GM19395 (cell line): ENCODE measurements at regions not wholly inside any gene's neighbourhood (a gene's known extent, or its start where the extent isn't known, plus 50 kb on each side); places are given as distances from the start of the nearest gene placed in this dataset.
"Not testable (repeated sequence)": the region's sequence is repeated elsewhere in the genome, so short reads cannot be mapped to it uniquely, and the experiment has no call there.

Experiments used
- ATAC-seq: cut with Tn5 transposase; IDR thresholded peaks from one replicate; pipeline ENCODE4 v1.9.1; 2021; ENCODE audit warnings: mild to moderate bottlenecking, moderate library complexity; ENCODE audit not compliant: unreplicated experiment

- ATAC-seq = no peak
Measured at GRCh38 chr1:96559181-96559580, 162.4 kb upstream of the PTBP2 start.

DNA sequence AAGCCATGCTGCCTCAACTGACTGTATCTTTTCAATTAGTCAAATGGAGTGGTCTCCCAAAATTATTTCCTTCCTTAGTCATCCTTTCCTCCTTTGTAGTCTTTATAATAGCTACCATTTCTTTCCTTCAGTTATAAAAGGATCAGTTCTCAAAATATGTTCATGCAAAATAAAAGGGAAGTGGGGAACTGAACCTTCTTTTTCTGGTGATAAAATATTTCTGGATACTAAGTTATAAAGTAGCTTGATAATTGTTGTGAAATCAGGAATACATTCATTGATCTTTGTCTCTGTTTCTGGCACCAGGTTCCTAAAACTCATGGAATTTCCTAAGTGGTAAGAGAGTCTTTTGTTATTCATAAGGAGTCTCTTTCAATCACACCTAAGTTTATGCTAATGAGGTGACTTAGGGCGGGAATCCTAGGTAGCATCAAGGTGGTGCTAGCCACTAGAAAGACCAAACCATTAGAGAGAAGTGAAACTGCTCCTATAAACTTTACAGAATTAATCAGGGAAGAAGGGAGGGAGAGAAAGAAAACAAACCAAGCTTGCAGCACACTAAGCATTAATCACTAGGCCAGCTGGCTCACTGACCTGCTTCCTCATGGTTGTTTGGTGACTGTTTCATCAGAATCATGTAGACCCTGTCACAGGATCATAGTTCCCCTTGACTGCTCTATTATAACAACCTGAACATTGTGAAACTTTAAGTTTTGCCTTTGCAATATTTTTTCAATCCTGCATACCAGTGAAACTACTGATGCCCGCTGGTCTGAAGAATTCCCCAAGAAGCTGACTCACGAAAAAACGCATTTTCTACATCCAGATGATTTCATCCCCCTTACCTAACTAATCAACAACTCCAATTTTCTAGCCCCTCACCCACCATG is 161.6 kb upstream of the PTBP2 start:
- ATAC-seq = no peak

DNA sequence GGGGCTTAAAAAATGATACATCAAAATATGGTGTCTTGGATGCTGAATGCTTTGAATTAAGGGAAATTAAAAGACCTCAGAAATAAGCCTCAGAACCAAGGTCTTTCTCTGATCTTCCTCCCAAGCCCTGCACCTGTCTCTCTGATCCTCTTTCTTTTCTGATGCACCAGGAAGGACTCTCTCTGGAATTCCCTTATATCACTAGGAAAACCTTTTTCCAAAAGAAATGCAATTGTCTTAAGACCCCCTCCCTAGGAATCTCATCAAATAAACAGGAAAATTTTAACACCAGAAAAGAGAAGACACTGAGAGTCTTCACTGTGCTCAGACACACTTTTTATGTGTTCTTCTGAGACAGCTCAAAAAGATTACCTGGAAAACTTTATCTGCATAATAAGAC is 159.5 kb upstream of the PTBP2 start:
- no peak for ATAC-seq

DNA sequence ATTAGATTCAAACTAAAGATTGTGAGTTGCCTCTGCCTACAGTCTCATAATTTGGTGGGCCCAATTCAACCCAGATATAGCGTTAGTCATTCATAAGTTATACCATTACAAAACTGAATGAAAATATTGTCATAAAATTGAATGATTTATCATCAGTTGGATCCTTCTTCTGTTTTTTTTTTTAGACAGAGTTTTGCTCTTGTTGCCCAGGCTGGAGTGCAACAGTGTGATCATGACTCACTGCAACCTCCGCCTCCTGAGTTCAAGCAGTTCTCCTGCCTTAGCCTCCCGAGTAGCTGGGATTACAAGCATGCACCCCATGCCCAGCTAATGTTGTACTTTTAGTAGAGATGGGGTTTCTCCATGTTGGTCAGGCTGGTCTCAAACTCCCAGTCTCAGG is 157.2 kb upstream of the PTBP2 start:
- not testable (repeated sequence) for ATAC-seq

- no peak for ATAC-seq
Measured at GRCh38 chr1:96565546-96565945, 156.0 kb upstream of the PTBP2 start.

GRCh38 chr1:96568639-96569038 is 152.9 kb upstream of the PTBP2 start:
- no peak for ATAC-seq

DNA sequence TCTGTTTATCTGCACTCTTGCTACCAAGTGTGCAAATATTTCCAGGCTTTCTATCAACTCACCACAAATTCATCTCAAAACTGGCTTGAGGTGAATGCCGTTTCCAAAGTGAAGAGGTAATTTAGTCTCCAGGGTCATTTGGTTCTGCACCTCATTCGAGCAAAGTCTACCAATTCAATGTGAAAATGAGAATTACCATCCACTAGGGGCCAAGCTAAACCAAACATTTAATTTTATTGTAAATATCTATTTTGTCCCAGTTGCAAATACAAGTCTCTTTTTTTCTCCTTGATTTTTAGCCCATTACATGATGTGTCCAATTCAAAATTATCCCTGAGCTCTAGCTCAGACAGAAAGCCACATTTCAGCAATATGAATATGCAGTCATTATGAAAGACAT is 152.3 kb upstream of the PTBP2 start:
- no peak for ATAC-seq

DNA sequence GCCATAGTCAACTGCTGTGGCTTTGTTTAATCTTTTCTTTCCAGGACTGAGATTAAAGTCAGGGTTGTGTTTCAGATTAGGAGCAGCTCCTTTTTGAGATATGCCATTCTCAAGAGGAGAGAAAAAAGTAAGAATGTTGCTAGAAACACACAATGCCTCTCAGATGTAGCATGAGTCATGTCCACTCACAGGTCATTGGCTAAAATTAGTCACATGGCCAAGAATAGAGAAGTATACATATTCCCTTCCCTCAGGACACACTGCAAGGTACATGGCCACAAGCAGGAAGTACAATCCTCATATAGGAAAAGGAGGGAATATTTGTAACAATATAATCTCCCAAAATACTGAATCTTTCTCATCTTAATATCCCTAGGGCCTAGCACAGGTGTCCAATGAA is 141.9 kb upstream of the PTBP2 start:
- ATAC-seq = no peak

GRCh38 chr1:96580920-96581319 is 140.7 kb upstream of the PTBP2 start:
- ATAC-seq = no peak

DNA sequence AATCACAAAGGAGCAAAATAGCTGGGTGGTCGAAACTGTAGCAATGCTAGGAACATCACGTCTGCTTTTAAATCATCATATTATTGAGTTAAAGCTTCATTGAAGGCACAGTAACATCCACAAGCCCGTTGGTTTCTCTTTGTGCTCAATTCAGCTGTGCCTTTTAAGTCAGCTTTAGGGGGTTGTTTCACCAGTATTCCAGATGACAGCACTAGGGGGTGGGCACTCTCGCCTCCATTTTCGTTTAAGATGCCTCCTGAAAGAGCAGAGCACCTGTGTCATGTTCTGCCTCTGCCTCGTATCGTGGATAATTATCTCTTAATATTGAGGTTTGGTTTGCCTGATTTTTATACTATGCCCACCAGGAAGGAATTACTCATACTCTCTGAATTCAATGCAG is 139.8 kb upstream of the PTBP2 start:
- ATAC-seq = no peak

DNA sequence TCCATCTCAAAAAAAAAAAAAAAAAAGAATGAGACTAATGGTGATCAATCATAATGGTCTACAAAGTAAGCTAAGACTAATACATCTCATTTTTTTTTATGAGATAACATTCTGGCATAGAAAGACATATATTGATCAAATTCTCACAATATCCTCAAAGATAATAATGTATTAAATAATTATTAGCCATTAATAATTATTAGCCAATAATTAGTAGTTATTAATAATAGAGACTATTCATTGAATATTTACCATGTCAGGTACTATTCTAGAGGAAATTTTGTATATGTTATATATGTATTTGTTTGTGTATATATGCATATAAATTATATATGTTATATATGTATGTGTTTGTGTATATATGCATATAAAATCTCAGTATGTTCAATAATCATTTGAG is 137.7 kb upstream of the PTBP2 start:
- no peak for ATAC-seq

DNA sequence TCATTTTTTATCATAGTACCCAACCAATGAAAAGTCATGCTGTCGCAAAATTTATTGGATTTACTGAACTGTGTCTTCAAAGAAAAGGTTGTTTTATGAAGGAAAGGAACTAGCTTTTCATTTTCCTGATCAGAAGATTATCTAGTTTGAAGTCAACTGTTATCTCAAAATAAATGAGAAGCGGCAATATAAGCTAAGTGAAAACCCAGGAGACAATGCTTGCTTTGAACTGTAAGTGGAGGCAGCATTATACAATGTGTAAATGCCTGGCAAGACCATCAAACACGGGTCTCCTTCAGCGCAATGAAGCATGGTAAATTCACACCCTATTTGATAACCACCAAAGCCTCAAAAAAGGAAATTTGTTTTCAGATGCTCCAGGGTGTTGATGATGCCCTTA is 134.4 kb upstream of the PTBP2 start:
- no peak for ATAC-seq

- ATAC-seq = no peak
Measured at GRCh38 chr1:96588416-96588995, 133.1 kb upstream of the PTBP2 start.

DNA sequence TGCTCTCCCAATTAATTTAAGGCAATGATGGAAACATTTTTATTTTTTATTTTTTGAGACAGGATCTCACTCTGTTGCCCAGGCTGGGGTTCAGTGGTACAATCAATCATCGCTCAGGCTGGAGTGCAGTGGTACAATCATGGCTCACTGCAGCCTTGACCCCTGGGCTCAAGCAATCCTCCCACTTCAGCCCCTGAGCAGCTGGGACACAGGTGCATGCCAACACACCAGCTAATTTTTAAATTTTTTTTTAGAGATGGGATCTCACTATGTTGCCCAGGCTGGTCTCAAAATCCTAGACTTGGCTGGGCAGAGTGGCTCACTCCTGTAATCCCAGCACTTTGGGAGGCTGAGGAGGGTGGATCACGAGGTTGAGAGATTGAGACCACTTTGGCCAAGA is 126.1 kb upstream of the PTBP2 start:
- not testable (repeated sequence) for ATAC-seq

GRCh38 chr1:96596226-96596922 is 125.2 kb upstream of the PTBP2 start:
- ATAC-seq = peak; percentile 78

DNA sequence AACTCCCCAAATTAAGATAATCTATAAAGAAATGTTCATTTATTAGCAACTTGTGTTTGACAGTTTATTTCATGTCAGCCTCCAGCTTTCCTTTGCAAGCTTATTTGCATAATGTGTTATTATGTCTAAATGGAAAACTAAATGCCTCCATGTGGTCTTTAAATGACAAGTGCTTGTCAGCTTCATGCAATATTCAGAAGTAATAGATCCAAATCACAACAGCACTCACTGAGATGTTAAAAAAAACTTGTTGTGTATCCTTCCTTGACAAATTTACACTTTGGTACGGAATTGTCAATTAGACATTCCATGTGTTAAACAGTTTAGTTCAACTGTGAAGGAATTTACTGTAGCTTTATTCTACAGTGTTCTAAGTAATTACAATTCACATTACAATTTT is 124.4 kb upstream of the PTBP2 start:
- no peak for ATAC-seq

- no peak for ATAC-seq
Measured at GRCh38 chr1:96598416-96599168, 123.0 kb upstream of the PTBP2 start.

DNA sequence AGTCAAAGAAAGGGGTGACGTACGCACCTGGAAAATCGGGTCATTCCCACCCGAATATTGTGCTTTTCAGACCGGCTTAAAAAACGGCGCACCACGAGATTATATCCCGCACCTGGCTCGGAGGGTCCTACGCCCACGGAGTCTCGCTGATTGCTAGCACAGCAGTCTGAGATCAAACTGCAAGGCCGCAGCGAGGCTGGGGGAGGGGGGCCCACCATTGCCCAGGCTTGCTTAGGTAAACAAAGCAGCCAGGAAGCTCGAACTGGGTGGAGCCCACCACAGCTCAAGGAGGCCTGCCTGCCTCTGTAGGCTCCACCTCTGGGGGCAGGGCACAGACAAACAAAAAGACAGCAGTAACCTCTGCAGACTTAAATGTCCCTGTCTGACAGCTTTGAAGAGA is 117.0 kb upstream of the PTBP2 start:
- ATAC-seq = not testable (repeated sequence)

- not testable (repeated sequence) for ATAC-seq
Measured at GRCh38 chr1:96617375-96617774, 104.2 kb upstream of the PTBP2 start.

GRCh38 chr1:96632045-96632664 is 89.4 kb upstream of the PTBP2 start:
- no peak for ATAC-seq

GRCh38 chr1:96633695-96634094 is 87.9 kb upstream of the PTBP2 start:
- ATAC-seq = no peak
